Right hindlimb (tissue), 1 donor: ENCODE measurements at regions not wholly inside any gene's neighbourhood (a gene's known extent, or its start where the extent isn't known, plus 50 kb on each side); places are given as distances from the start of the nearest gene placed in this dataset.
"Not testable (repeated sequence)": the region's sequence is repeated elsewhere in the genome, so short reads cannot be mapped to it uniquely, and the experiment has no call there.

Source experiments
- DNase-seq: peaks from one replicate; pipeline ENCODE4 v3.0.0-alpha.2; 2018

DNA sequence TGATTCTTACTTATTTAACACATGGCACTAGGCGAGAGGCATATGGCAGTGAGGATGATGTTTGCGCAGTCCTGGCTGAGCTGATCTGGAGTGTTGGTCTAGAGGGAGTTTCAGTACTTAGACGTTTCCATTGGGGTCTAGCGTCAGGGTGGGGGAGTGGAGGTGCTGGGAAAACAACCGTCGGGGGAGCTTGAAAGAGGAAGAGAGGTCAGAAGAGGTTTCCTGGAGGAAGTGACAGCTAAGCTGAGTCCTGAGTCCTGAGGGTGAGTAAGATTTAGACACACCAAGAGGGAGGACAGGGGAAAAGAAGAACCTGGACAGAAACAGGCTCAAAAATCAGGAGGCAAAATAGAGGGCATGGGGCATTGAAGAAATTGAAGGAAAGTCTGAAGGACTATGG lies 81.4 kb downstream of the ALOX5AP start:
- no peak for DNase-seq

GRCh38 chr13:30818323-30818960 lies 83.1 kb downstream of the ALOX5AP start:
- DNase-seq = no peak

DNA sequence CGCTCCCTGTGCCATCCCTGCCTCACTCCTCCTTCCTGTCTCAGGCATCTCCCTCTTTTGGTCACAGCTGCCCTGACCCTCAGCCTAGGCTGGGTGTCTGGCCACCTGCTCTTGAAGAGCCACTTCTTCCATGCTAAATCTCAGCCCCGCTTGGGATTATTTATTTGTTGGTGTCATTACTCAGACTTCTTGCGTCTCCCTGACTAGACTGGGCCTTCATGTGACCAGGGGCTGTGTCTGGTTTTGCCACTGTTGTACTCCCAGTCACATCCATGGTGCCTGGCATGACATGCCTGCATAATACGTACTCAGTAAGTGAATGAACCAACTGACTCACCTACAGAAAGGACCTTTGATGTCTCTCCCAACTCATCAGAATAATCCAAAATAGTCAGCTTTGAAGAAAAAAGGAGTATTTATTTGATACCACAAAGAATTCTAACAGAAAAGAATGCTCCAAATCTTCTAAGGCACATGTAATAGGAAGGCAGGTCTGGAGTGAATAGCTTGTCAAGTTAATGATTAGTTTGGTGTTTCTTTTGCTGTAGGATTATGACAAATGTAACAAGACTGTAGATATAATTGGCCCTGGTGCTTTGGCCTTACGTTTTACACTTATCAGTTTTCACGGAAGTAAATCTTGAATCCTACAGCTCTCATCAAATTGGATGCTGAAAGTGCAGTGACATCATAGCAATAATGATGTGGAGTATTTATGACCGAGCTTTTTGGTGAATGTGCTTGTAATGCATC lies 84.0 kb downstream of the ALOX5AP start:
- no peak for DNase-seq

- no peak for DNase-seq
These were observed 84.7 kb upstream of the MEDAG start for GRCh38 chr13:30821421-30821820.

DNA sequence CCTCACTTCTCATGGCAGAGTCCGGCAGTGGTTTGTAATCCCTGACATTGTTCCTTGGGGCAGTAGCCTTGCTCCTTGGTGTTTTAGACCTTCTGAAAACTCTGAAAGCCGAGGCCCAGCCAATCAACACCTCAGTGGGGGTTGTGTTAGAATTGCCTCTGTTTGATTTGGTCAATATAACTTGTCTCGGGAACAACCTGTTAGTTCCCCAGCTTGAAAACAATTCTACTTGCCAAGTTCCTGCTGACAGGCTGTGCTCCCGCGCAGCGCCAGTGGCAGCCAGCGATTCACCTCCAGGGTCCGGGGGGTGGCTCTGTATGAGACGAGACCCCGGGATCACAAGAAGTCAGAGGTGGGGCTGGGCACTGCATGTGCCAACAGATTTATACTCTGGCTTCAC lies 81.4 kb upstream of the MEDAG start:
- DNase-seq = no peak

- DNase-seq = no peak
These were observed 79.0 kb upstream of the MEDAG start for GRCh38 chr13:30826911-30827577.

- no peak for DNase-seq
These were observed 78.5 kb upstream of the MEDAG start for GRCh38 chr13:30827578-30827925.

DNA sequence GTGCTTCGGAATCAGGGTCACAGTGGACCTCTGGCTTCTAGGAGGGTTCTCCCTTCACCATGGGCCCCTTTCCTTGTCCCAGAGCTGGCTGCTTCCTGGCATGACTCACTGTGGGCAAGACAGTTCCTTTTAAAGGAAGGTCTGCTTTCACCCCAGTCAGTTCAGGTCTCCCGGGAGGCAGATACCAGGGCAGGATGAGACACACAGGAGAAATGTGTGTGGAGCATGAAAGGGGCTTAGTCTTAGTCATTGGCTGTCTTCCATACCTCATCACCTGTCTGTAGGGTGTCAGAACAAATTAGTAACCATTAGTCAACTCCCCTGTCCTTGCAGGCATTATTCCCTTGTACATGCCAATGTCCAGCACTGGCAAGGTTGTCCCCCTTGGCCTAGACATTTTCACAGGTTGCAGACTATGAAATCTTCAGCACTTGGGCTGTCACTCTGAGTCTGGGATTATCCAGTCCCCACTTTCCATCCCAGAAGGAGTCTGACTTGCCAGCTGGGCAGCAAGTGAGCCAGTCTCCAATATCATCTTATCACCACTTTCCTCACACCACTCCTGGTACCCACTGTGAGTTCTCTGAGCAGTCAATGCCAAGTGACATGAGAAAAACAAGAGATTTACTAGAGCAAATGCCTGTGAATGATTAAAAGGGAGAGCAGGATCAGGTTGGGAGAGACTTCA lies 76.8 kb upstream of the MEDAG start:
- no peak for DNase-seq

DNA sequence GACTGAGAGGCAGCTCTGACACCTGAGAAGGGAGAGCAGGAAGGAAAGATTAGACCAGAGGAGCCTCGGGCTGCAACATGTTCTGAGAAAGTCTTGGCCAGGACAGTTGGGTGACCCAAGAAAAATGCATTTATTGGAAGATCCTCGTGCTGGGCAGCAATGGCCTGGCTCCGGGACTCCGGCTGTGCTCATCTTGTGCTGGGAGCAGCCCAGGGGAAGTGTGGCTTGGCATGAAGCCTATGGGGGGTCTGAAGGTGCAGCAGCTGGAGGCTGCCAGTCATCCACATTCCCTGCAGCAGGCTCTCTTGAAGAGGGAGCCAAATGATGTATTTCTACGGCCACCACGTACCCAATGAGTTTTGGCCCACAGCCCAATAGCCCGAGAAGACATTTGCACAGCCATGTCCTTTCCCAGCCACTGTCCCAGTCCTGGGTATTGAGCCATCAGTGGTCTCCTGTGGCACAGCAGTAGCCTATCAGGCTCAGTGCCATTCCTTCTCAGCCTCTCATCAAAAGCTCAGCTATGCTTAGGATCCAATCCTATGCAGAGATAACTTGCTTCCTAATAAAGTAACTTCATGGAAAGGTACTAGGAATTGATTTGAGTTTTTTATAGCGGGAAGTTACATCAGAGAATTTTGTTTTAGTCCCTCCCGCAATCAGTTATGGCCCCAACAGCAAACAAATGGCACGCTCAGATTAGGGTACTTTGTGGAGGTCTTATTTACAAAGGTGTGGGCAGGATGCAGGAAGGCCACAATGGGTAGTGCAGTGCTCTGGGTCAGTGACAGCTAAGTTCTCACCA lies 76.0 kb upstream of the MEDAG start:
- DNase-seq = no peak

DNA sequence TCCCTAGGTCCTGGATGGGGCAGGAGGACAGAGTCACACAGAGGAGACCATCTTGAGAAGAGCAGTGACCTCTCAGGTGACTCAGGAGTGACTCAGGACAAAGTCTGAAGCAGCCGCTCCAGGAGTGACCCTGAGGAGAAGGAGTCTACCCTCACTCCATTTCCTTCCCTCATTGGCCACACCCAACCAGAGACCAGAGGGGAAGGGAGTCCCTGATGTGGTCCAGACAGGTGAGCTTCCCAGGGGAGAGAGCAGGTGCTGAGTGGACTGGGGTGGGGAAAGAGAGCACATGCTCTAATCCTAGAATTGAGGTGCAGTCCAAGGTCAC lies 75.5 kb upstream of the MEDAG start:
- DNase-seq = no peak

DNA sequence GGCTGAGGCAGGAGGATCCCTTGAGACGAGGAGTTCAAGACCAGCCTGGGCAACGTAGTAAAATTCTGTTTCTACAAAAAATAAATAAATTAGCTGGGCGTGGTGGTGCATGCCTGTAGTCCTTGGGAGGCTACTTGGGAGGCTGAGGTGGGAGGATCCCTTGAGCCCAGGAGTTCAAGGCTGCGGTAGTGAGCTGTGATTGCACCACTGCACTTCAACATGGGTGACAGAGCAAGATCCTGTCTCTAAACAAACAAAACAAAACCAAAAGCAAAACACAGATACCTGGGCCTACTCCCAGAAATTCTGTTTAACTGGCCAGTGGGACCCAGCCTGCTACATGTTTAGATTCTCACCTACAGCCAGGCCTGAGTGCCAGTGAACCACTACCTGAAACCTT lies 74.6 kb upstream of the MEDAG start:
- no peak for DNase-seq

DNA sequence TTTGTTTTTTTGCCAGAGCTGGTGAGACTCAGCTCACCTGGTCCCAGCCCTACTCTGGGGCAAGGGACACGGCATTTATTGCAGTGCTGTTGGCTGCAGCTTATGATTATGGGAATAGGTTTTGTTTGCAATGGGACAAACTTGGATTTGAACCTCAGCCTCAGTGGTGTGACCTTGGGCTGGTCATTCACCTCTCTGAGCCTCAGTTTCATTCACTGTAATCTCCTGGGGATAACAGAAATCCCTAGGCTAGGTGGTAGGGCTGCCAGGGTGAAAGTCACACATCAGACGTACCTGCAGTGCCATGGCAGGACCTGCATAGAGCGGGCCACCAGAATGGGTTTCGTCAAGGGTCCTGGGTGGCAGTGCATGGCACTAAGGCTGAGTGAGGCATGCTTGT lies 73.7 kb upstream of the MEDAG start:
- no peak for DNase-seq

GRCh38 chr13:30832845-30833332 lies 73.2 kb upstream of the MEDAG start:
- DNase-seq = peak; percentile 63

DNA sequence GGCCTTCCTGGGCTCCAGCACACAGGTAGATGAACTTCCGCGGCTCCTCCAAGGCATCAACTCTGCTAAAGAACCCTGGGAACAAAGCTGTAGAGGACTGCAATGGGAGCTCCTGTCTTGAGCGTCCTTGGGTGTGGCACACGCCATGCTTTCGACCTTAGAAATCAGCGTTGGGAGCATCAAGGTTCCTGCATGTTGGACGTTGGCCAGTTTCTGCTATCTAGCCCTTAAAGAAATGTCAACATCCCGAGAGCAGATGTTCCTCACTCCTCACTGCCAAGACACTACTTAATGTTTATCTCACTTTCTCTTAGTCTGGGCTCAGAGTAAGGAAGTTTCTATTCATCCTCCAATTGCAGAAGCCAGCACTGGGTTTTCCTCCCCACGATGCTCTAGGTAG lies 70.6 kb upstream of the MEDAG start:
- no peak for DNase-seq

DNA sequence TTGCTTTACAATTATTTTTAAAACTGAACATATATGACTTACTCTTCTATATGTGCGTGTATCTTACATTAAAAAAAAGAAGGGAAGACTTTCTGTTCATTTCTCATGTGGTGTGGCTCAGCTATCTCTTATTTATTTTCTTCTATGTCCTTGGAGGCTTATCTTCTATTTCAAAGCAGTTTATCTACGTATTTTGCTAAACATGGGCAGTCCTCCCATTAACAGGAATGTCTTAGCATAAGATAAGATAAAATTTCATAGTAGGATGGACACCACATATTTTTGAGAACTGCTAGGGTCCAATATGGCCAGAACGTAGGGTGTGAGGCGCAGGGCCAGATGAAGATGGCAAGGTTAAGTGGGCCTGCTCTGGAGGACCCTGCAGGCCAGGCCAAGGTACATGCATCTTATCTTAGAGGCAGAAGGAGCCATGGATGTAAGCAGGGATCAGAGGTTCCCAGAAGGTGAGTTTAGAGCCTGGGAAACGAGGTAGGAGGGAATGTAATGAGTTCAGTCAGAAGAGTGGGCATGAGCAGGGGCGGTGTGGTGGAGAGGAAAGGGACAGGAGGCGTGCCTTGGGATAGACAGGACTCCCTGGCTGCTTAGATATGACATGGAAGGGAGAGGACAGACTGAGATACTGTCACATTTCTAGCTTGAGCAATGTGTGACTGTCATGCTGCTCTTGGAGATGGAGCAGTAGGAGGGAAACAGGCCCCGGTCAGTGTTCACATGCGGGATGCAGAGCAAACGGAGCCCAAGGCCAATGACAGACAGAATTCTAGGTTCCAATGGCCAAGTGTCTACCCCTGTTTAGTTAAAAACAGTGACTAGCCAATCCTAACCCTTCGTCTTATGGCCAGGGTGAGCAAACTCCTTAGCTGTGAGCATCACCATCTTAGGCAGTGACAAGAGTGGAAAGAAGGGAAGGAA lies 68.6 kb upstream of the MEDAG start:
- DNase-seq = no peak

GRCh38 chr13:30839636-30840035 lies 66.4 kb upstream of the MEDAG start:
- not testable (repeated sequence) for DNase-seq

DNA sequence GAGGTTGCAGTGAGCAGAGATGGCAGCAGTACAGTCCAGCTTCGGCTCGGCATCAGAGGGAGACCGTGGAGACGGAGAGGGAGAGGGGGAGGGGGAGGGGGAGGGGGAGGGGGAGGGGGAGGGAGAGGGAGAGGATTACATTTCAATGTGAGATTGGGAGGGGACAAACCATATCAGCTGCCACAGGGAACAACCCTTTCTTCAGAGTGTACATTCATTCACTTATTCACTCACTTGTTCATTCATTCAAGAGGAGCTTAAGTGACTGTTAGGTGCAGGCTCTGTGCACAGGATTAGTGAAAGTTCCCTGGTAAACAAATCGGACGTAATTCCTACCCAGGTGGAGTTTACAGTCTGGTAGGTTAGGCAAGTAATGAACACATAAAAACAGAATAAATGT lies 65.6 kb upstream of the MEDAG start:
- no peak for DNase-seq

- no peak for DNase-seq
These were observed 64.9 kb upstream of the MEDAG start for GRCh38 chr13:30841154-30841553.

DNA sequence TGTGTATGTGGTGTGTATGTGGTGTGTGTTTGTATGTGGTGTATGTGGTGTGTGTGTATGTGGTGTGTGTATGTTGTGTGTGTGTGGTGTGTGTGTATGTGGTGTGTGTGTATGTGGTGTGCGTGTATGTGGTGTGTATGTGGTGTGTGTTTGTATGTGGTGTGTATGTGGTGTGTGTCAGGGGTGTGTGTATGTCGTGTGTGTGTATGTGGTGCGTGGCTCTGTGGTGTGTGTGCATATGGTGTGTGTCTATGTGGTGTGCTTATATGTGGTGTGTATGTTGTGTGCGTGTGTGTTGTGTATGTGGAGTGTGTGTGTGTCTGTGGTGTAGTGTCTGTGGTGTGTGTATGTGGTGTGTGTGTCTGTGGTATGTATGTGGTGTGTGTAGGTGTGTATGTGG lies 62.5 kb upstream of the MEDAG start:
- no peak for DNase-seq

GRCh38 chr13:30844548-30845296 lies 61.3 kb upstream of the MEDAG start:
- no peak for DNase-seq
